ENCODE measurements at regions not wholly inside any gene's neighbourhood (a gene's known extent, or its start where the extent isn't known, plus 50 kb on each side); places are given as distances from the start of the nearest gene placed in this dataset.

- no peak for DNase-seq (ENCODE audit: low read depth)
Measured at GRCh38 chr10:3516234-3516922, 268.6 kb downstream of the KLF6 start.

- DNase-seq (ENCODE audit: low read depth), result no peak
Measured at GRCh38 chr10:3514691-3515090, 270.3 kb downstream of the KLF6 start.

- DNase-seq (ENCODE audit: low read depth), result no peak
Measured at GRCh38 chr10:3512263-3512662, 272.7 kb downstream of the KLF6 start.

- DNase-seq (ENCODE audit: low read depth), result no peak
Measured at GRCh38 chr10:3511483-3511882, 273.5 kb downstream of the KLF6 start.

- no peak for DNase-seq (ENCODE audit: low read depth)
Measured at GRCh38 chr10:3510741-3511140, 274.3 kb downstream of the KLF6 start.

- no peak for DNase-seq (ENCODE audit: low read depth)
Measured at GRCh38 chr10:3509355-3509754, 275.7 kb downstream of the KLF6 start.

GRCh38 chr10:3503299-3503698, 281.7 kb downstream of the KLF6 start:
- DNase-seq (ENCODE audit: low read depth), result no peak

GRCh38 chr10:3502673-3503072, 282.3 kb downstream of the KLF6 start:
- DNase-seq (ENCODE audit: low read depth), result no peak

GRCh38 chr10:3500408-3500856, 284.6 kb downstream of the KLF6 start:
- no peak for DNase-seq (ENCODE audit: low read depth)

GRCh38 chr10:3499120-3499519, 285.9 kb downstream of the KLF6 start:
- DNase-seq (ENCODE audit: low read depth), result no peak

GRCh38 chr10:3497581-3497980, 287.4 kb downstream of the KLF6 start:
- DNase-seq (ENCODE audit: low read depth), result no peak

GRCh38 chr10:3496138-3496537, 288.9 kb downstream of the KLF6 start:
- no peak for DNase-seq (ENCODE audit: low read depth)

- DNase-seq (ENCODE audit: low read depth), result no peak
Measured at GRCh38 chr10:3495281-3495680, 289.7 kb downstream of the KLF6 start.

GRCh38 chr10:3494838-3495230, 290.2 kb downstream of the KLF6 start:
- DNase-seq (ENCODE audit: low read depth), result no peak

- no peak for DNase-seq (ENCODE audit: low read depth)
Measured at GRCh38 chr10:3494131-3494837, 290.7 kb downstream of the KLF6 start.

- no peak for DNase-seq (ENCODE audit: low read depth)
Measured at GRCh38 chr10:3493621-3494020, 291.4 kb downstream of the KLF6 start.

- DNase-seq (ENCODE audit: low read depth), result no peak
Measured at GRCh38 chr10:3491571-3491970, 293.4 kb downstream of the KLF6 start.

GRCh38 chr10:3487228-3487627, 297.8 kb downstream of the KLF6 start:
- no peak for DNase-seq (ENCODE audit: low read depth)

- no peak for DNase-seq (ENCODE audit: low read depth)
Measured at GRCh38 chr10:3486346-3487065, 298.5 kb downstream of the KLF6 start.

GRCh38 chr10:3485057-3485686, 299.8 kb downstream of the KLF6 start:
- DNase-seq (ENCODE audit: low read depth), result no peak

GRCh38 chr10:3484306-3485056, 300.5 kb downstream of the KLF6 start:
- no peak for DNase-seq (ENCODE audit: low read depth)

Measured in activated T-cell treated with anti-CD3 and anti-CD28 coated beads for 48 hours (primary cell).